Keratinocyte (primary cell): ENCODE measurements at regions not wholly inside any gene's neighbourhood (a gene's known extent, or its start where the extent isn't known, plus 50 kb on each side); places are given as distances from the start of the nearest gene placed in this dataset.

Experiments
- DNase-seq: peaks from one replicate; pipeline ENCODE4 v3.0.0-alpha.2; 2011; ENCODE audit warnings: low read depth, missing footprints, low spot score
- FAIRE-seq: peaks from 2 replicates; lab custom pipeline; 2011; peaks lifted over from hg19 to GRCh38; lab: Jason Lieb, UNC
- H2AFZ ChIP-seq: 2 replicates; pipeline ENCODE4 v1.6.0; 2012; ENCODE audit warnings: low read length, control low read depth, inconsistent platforms; ENCODE audit not compliant: control insufficient read depth
- H3K27ac ChIP-seq: 2 replicates; pipeline ENCODE4 v1.5.1; 2011; ENCODE audit warnings: low read length; ENCODE audit not compliant: control insufficient read depth, insufficient read depth
- H3K27me3 ChIP-seq: 3 replicates; pipeline ENCODE4 v1.6.0; 2011; ENCODE audit warnings: low read length; ENCODE audit not compliant: control insufficient read depth, insufficient read depth; ENCODE audit errors: extremely low read depth
- H3K36me3 ChIP-seq, 2 experiments: 2 replicates in 1 of 2; 3 replicates in 1 of 2; pipeline ENCODE4 v1.5.1; 2011; ENCODE audit warnings: low read length in 2 of 2, mild to moderate bottlenecking in 1 of 2; ENCODE audit not compliant: control insufficient read depth in 2 of 2, insufficient read depth in 2 of 2; ENCODE audit errors: extremely low read depth in 1 of 2
- H3K4me1 ChIP-seq: 3 replicates; pipeline ENCODE4 v1.5.1; 2011; ENCODE audit warnings: low read length; ENCODE audit not compliant: control insufficient read depth, insufficient read depth; ENCODE audit errors: extremely low read depth
- H3K4me2 ChIP-seq: 3 replicates; pipeline ENCODE4 v1.6.0; 2011; ENCODE audit warnings: low read depth, low read length; ENCODE audit not compliant: control insufficient read depth, insufficient read depth; ENCODE audit errors: extremely low read depth
- H3K4me3 ChIP-seq, 3 experiments: fragments of 200-600 bp in 1 of 3; sonication (generic) in 1 of 3; 2 replicates in 2 of 3; 3 replicates in 1 of 3; pipeline ENCODE4 v1.5.1; 2011 to 2016; ENCODE audit warnings: low read length in 3 of 3, mild to moderate bottlenecking in 3 of 3, control low read depth in 2 of 3, inconsistent platforms in 1 of 3, low read depth in 1 of 3, mixed read lengths in 1 of 3, mixed run types in 1 of 3, moderate library complexity in 1 of 3; ENCODE audit not compliant: control insufficient read depth in 2 of 3, insufficient read depth in 2 of 3; ENCODE audit errors: extremely low read depth in 1 of 3
- H3K79me2 ChIP-seq: 2 replicates; pipeline ENCODE4 v1.6.0; 2012; ENCODE audit warnings: low read length; ENCODE audit not compliant: control insufficient read depth, insufficient read depth
- H3K9ac ChIP-seq: 3 replicates; pipeline ENCODE4 v1.6.0; 2011; ENCODE audit warnings: low read length; ENCODE audit not compliant: control insufficient read depth, insufficient read depth; ENCODE audit errors: extremely low read depth
- H3K9me1 ChIP-seq: 3 replicates; pipeline ENCODE4 v1.6.0; 2011; ENCODE audit warnings: low read length; ENCODE audit not compliant: control insufficient read depth, insufficient read depth; ENCODE audit errors: extremely low read depth
- H3K9me3 ChIP-seq: 2 replicates; pipeline ENCODE4 v1.5.1; 2012; ENCODE audit warnings: low read depth, low read length; ENCODE audit not compliant: control insufficient read depth
- H4K20me1 ChIP-seq: 3 replicates; pipeline ENCODE4 v1.6.0; 2011; ENCODE audit warnings: low read length; ENCODE audit not compliant: control insufficient read depth, insufficient read depth; ENCODE audit errors: extremely low read depth
- CTCF ChIP-seq, 3 experiments: IDR thresholded peaks in 1 of 3; conservative IDR thresholded peaks in 1 of 3; optimal IDR thresholded peaks in 1 of 3; 2 replicates in 2 of 3; 3 replicates in 1 of 3; pipeline versions ENCODE3 to v1.5.1; 2011; ENCODE audit warnings: low read length in 3 of 3, mild to moderate bottlenecking in 3 of 3, moderate library complexity in 2 of 3, control low read depth in 1 of 3, inconsistent platforms in 1 of 3; ENCODE audit not compliant: insufficient read depth in 2 of 3; ENCODE audit errors: extremely low read depth in 1 of 3
- EZH2 ChIP-seq: IDR thresholded peaks from one replicate; pipeline ENCODE4 v1.6.1; 2012; ENCODE audit warnings: inconsistent platforms, mild to moderate bottlenecking, low read length, moderate library complexity
- dilution Hi-C: fragments of 300-500 bp; cut with MboI; formaldehyde crosslinking; loops from one replicate; pipeline ENCODE4 v1.7.0; 2020; ENCODE audit warnings: low sequenced_read_pairs; ENCODE audit not compliant: extremely low pct_ligation_motif_present

GRCh38 chr11:13127161-13127560 is 118.0 kb downstream of the RASSF10 start:
- H3K9me1 ChIP-seq: no peaks in the 10 kb centered on the region

GRCh38 chr11:13128354-13128753 is 119.2 kb downstream of the RASSF10 start:
- TF ChIP-seq EZH2 (no peak), CTCF (optimal IDR thresholded peaks at IDR 0.05 in 1 of 3, IDR thresholded peaks at IDR 0.05 in 1 of 3, conservative IDR thresholded peaks at IDR 0.05 in 1 of 3; ENCODE audit: extremely low read depth in 1 of 3, insufficient read depth in 2 of 3, low read length in 3 of 3) (no peak)
- dilution Hi-C loops: no loop called here
- FAIRE-seq: no peak

More at GRCh38 chr11:13127161-13127560, 118.0 kb downstream of the RASSF10 start:
- Histone ChIP-seq H3K9me3 (no peaks in the 10 kb centered on the region), H3K4me2 (no peak overlapping the region), H3K36me3 (no peaks in the 10 kb centered on the region), H4K20me1 (no peaks in the 10 kb centered on the region), H3K27ac (no peak overlapping the region), H3K4me3 (no peak overlapping the region), H3K79me2 (no peaks in the 10 kb centered on the region), H3K9ac (no peak overlapping the region), H3K4me1 (no peaks in the 10 kb centered on the region), H3K27me3 (no peaks in the 10 kb centered on the region), H2AFZ (no peak overlapping the region)
- TF ChIP-seq CTCF (optimal IDR thresholded peaks at IDR 0.05 in 1 of 3, IDR thresholded peaks at IDR 0.05 in 1 of 3, conservative IDR thresholded peaks at IDR 0.05 in 1 of 3; ENCODE audit: extremely low read depth in 1 of 3, insufficient read depth in 2 of 3, low read length in 3 of 3) (no peak), EZH2 (no peak)
- DNase-seq: no peak
- dilution Hi-C loops: no loop called here
- FAIRE-seq: no peak

More at GRCh38 chr11:13128354-13128753, 119.2 kb downstream of the RASSF10 start:
- H3K36me3 ChIP-seq: no peaks in the 10 kb centered on the region
- no peaks in the 10 kb centered on the region for H3K9me3 ChIP-seq
- no peak overlapping the region for H3K9ac ChIP-seq
- H3K27ac ChIP-seq: no peak overlapping the region
- no peak overlapping the region for H2AFZ ChIP-seq
- H3K79me2 ChIP-seq: no peaks in the 10 kb centered on the region
- H3K4me1 ChIP-seq: no peaks in the 10 kb centered on the region
- H4K20me1 ChIP-seq: no peaks in the 10 kb centered on the region
- no peak for DNase-seq
- H3K4me3 ChIP-seq: no peak overlapping the region
- H3K27me3 ChIP-seq: no peaks in the 10 kb centered on the region
- H3K9me1 ChIP-seq: no peaks in the 10 kb centered on the region
- no peak overlapping the region for H3K4me2 ChIP-seq
